ENCODE measurements at regions not wholly inside any gene's neighbourhood (a gene's known extent, or its start where the extent isn't known, plus 50 kb on each side); places are given as distances from the start of the nearest gene placed in this dataset.
"Not testable (repeated sequence)": the region's sequence is repeated elsewhere in the genome, so short reads cannot be mapped to it uniquely, and the experiment has no call there.

DNA sequence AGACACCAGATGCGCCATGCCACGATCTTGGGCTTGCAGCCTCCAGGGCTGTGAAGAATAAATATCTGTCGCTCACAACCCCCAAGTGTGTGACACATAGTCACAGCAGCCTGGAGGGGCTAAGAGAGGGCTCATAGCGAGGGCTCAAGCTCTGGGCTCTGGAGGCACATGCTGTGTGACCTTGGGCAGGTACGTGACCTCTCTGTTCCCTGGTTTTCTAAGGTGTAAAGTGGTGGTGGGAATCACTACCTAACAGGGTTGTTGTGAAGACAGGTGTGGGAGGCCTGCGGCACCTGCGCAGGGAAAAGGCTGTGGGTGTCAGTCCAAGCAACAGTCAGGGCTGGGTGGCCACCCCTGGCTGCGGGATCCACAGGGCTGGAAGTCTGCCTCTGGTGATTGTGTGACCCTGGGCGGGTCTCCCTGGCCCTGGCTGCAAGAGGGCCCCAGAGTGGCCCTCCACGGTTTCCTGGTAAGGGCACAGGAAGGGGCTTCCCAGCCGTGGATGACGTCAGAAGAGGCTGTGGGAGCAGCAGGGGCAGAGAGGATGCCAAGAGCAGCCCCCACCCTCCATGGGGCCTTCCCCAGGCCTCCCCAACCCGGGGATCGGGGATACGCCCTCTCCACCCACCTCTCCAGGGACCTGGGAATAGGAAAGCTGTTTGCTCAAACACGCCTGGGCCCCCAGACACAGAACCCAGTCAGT, 218.8 kb upstream of the SGCG start:
- in situ Hi-C loops (cut with MboI; ENCODE audit: low pct_unique_long_range_greater_than_20kb, low sequenced_read_pairs, unreplicated experiment): loop anchor here (5.0 kb wide), 1 partner anchor 1425 kb away; no protein-coding TSS in a partner anchor
- TF ChIP-seq, protein P1, sequence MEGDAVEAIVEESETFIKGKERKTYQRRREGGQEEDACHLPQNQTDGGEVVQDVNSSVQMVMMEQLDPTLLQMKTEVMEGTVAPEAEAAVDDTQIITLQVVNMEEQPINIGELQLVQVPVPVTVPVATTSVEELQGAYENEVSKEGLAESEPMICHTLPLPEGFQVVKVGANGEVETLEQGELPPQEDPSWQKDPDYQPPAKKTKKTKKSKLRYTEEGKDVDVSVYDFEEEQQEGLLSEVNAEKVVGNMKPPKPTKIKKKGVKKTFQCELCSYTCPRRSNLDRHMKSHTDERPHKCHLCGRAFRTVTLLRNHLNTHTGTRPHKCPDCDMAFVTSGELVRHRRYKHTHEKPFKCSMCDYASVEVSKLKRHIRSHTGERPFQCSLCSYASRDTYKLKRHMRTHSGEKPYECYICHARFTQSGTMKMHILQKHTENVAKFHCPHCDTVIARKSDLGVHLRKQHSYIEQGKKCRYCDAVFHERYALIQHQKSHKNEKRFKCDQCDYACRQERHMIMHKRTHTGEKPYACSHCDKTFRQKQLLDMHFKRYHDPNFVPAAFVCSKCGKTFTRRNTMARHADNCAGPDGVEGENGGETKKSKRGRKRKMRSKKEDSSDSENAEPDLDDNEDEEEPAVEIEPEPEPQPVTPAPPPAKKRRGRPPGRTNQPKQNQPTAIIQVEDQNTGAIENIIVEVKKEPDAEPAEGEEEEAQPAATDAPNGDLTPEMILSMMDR (IDR thresholded peaks at IDR 0.05; ENCODE audit: extremely low read depth, insufficient read depth, missing control alignments): no peak
- DNase-seq (ENCODE audit: low spot score): no peak

DNA sequence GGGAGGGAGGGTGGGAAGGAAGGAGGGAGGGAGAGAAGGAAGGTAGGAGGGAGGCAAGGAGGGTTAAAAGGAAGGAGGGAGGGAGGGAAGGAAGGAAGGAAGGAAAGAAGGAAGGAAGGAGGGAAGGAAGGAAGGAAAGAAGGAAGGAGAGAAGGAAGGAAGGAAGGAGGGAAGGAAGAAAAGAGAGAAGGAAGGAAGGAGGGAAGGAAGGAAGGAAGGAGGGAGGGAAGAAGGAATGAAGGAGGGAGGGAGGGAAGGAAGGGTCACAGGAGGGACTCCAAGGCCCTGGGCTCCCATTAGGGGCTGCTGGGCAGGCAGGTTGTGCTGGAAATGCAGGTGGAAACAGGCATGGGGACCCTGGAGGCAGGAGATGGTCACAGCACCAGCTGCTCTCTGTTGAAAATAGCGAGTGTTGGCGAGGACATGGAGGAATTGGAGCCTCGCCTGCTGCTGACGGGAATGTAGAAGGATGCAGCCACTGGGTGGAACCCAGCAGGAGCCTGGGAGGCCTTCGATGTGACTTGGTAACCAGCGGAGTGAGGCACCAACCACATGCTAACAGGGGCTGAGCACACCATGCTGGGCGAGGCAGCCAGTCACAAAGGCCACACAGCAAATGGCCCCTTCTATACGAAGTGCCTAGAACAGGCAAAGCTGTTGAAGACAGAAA, 217.3 kb upstream of the SGCG start:
- DNase-seq (ENCODE audit: low spot score): not testable (repeated sequence)
- in situ Hi-C loops (cut with MboI; ENCODE audit: low pct_unique_long_range_greater_than_20kb, low sequenced_read_pairs, unreplicated experiment): loop anchor here (5.0 kb wide), 1 partner anchor 1424 kb away; no protein-coding TSS in a partner anchor

DNA sequence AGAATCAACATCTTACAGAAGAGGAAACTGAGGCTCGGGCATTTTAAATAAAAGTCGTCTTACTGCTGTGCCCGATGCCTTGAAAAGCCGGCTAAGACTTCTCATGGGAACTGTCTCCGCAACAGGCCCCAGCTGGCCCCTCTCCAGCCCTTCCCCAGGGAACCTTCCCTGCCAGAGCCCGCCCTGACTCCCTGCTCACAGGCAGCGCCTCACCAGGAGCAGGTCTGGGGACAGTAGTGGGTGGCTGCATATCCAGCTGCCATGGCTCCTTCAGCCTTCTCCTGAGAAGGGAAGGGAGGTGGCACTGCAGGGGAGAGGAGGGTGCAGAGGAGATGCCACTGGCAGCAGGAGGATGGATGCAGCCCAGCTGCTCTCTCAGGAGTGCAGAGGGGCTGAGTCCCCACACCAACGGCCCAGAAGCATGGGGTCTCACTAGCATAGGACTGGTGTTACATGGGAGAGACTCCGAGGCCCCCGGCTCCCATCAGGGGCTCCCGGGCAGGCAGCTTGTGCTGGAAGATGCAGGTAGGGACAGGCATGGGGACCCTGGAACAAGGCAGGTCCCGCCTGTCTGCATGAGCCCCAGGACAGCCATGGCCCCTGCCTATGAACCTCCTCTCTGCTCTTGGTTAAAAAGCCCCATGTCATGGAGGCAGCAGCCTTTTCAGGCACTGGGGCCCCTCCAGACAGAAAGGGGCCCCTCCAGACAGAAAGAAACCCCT, 216.4 kb upstream of the SGCG start:
- no peak for DNase-seq (ENCODE audit: low spot score)
- TF ChIP-seq, protein P1 (IDR thresholded peaks at IDR 0.05; ENCODE audit: extremely low read depth, insufficient read depth, missing control alignments): no peak
- in situ Hi-C loops (cut with MboI; ENCODE audit: low pct_unique_long_range_greater_than_20kb, low sequenced_read_pairs, unreplicated experiment): loop anchor here (5.0 kb wide), 1 partner anchor 1423 kb away; no protein-coding TSS in a partner anchor

DNA sequence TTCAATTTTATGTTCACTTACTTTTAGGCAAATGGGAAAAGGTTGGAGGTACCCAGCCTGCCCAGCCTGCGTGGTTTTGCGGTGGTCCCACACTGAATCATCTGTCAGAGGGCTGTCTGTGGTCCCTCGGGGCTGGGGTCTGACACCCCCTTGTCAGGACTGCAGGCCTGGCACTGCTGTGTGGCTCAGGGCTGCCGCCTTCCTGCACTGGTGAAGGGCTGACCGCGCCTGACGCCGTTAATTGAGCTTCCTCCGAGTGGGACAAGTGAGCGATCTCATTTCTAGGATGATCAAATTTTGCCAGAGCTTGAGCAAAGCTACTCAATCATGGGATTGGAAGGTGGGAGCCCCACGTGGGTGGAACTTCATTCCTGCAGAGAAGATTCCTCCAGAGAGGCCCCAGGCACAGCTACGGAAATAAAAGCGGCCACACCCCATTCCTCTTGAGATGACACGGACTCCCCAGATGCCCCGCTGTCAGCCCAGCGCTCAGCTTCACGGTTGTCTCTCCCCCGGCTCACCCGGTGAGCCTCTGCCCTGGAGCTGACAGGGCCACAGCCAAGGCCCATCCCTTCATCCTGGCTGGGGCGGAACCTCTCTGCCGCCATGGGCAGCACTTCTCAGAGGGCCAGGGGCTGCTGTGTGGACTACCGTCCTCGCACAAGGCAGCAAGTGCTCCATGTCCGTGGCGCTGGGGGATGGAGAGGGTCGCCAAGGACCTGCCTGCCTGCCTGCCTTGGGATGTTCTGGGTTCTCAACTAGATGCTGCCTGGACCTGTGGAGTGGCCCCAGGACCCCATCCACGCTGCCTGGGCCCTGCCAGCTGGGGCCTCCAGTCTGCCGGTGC, 215.5 kb upstream of the SGCG start:
- DNase-seq (ENCODE audit: low spot score); in situ Hi-C loops (cut with MboI; ENCODE audit: low pct_unique_long_range_greater_than_20kb, low sequenced_read_pairs, unreplicated experiment): not testable (repeated sequence)

DNA sequence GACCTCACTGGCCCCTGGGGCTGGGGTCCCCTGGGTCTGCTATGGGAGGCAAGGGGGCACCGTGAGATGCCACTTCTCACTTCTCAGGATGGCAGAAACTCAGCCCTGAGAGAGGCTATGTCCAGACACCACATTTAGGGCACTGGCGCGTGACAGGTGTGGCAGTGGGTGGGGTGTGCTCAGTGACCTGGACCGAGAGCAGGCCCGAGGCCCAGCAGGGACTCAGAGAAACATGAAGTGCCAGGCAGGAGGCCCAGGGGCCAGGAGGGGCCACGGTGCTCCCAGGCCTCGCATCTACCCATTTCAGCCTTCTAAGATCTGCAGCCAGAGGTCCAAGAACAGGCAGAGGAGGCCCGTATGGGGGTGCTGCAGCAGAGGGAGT, 214.9 kb upstream of the SGCG start:
- DNase-seq (ENCODE audit: low spot score); in situ Hi-C loops (cut with MboI; ENCODE audit: low pct_unique_long_range_greater_than_20kb, low sequenced_read_pairs, unreplicated experiment): not testable (repeated sequence)

DNA sequence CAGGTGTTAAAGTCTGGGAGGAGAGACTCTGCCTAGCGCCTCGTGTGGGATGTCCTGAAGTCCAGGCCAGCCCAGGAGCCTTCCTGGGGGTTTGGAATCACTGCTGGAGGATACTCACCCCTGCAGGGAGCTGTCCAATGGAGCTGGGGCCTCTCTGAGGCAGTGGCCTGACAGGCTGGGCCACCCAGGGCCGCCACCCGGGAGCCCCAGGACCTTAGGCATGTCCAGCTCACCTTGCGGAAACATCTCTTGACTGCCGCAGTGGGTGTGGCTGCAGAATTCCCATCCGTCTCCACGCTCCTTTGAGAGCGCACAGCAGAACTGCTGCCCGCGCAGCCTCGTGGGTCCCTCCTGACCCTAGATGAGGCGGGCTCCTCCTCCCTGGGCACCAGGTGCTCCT, 214.0 kb upstream of the SGCG start:
- DNase-seq (ENCODE audit: low spot score); in situ Hi-C loops (cut with MboI; ENCODE audit: low pct_unique_long_range_greater_than_20kb, low sequenced_read_pairs, unreplicated experiment): not testable (repeated sequence)

DNA sequence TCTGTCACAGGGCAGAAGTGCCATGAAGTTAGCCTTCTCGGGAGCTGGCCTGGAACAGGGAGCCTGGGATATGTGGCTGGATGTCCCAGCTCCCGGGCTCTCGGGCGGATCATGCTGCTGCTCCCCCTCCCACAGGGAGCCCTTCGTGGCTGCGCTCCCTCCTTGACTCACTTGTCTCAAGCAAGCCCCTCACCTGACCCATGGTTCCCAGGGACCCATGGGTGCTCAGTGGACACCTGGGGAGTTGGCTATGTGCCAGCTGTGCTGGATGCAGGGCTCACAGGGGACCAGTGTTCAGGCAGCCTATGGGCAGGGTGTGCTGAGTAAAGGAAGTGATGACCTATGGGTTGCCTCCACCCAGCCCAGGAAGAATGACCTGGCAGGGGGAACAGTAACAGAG, 213.1 kb upstream of the SGCG start:
- TF ChIP-seq, protein P1 (IDR thresholded peaks at IDR 0.05; ENCODE audit: extremely low read depth, insufficient read depth, missing control alignments): no peak
- no peak for DNase-seq (ENCODE audit: low spot score)
- in situ Hi-C loops (cut with MboI; ENCODE audit: low pct_unique_long_range_greater_than_20kb, low sequenced_read_pairs, unreplicated experiment): no loop called here

DNA sequence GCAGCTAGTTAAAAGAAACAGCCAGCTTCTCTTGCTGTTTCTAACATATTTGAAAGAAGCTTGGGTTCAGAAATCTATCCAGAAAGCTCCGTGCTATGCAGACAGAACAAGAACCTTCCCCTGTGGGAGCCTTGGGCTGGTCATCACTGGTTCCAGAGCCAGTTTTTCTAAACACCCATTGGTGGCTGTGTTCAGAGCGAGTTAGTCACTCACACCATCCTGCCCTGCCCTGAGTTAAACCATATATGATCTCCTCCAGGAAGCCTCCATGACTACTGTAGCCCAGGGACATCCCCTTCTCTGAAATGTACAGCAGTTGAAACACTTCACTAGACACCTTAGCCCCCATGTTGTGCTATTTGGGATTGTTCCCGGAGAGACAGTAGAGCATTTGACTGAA, 200.8 kb upstream of the SGCG start:
- TF ChIP-seq, protein P1 (IDR thresholded peaks at IDR 0.05; ENCODE audit: extremely low read depth, insufficient read depth, missing control alignments): no peak
- in situ Hi-C loops (cut with MboI; ENCODE audit: low pct_unique_long_range_greater_than_20kb, low sequenced_read_pairs, unreplicated experiment): no loop called here

More for the DNA sequence above, 200.8 kb upstream of the SGCG start:
- DNase-seq (ENCODE audit: low spot score): no peak

All from GM13977 (cell line).